ENCODE measurements at regions not wholly inside any gene's neighbourhood (a gene's known extent, or its start where the extent isn't known, plus 50 kb on each side); places are given as distances from the start of the nearest gene placed in this dataset.

DNA sequence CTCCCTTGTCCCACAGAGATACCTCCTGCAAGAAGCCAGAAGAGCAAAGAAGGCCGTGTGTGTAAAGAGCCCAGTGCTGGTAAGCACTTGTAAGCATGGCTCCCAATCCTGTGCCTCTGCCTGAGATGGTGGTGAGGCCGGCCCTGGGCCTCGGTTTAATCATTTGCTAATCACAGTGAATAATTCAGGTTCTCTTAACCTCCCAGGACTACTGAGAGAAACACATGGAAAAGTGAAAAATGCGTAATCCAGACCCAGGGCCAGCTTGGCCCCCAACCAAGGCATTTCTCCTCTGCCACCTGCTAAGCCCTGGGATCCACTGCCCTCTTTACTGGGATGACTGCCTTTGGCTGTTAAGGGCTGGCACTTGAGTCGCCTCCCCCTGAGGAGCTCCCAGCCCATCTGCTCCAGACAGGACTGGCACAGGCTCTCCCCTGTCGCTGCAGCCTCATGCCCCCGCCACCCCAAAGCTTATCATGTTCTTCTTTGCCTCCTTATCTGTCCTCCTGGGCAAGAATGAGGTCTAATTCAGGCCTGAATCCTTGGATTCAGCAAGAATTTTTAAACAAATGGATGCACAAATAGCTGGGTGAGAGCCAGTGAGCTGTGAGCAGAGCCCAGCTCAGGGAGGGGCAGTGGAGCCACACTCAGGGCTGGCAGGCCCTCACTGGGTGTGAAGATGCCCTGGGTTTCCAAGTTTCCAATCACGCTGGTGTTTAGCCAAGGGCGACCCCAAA lies 193.9 kb upstream of the HS6ST1 start:
- TF ChIP-seq, protein P1, sequence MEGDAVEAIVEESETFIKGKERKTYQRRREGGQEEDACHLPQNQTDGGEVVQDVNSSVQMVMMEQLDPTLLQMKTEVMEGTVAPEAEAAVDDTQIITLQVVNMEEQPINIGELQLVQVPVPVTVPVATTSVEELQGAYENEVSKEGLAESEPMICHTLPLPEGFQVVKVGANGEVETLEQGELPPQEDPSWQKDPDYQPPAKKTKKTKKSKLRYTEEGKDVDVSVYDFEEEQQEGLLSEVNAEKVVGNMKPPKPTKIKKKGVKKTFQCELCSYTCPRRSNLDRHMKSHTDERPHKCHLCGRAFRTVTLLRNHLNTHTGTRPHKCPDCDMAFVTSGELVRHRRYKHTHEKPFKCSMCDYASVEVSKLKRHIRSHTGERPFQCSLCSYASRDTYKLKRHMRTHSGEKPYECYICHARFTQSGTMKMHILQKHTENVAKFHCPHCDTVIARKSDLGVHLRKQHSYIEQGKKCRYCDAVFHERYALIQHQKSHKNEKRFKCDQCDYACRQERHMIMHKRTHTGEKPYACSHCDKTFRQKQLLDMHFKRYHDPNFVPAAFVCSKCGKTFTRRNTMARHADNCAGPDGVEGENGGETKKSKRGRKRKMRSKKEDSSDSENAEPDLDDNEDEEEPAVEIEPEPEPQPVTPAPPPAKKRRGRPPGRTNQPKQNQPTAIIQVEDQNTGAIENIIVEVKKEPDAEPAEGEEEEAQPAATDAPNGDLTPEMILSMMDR (IDR thresholded peaks at IDR 0.05) = no peak
- TF ChIP-seq POLR2A (IDR thresholded peaks at IDR 0.05) = no peak
- no peak for TF ChIP-seq POLR2AphosphoS5 (IDR thresholded peaks at IDR 0.05)

Data from prostate gland (tissue), 2 donors.